ENCODE measurements at regions not wholly inside any gene's neighbourhood (a gene's known extent, or its start where the extent isn't known, plus 50 kb on each side); places are given as distances from the start of the nearest gene placed in this dataset.

DNA sequence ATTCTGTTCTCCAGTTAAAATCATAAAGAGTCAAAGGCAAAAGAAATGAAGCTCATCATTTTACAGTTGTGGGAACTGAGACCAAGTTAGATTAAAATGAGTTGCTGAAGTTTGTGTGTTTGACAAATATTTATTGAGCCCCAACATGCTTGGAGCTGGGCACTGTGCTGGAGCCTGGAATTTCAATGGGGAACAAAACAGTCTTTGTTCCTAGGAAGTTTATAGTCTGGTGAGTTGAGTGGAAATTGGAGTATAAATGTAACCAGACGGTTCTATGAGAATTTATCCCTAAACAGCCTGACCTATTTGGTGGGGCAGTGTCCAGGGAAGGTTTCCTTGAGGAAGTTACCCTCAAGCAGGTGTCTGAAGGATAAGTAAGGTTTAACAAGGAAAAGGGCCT, 294.4 kb downstream of the PRDM2 start:
- H3K36me3 ChIP-seq (ENCODE audit: control insufficient read depth in 2 of 2, extremely low read depth in 1 of 2, insufficient read depth in 2 of 2, low read length in 2 of 2), result no peaks in the 10 kb centered on the region
- H3K27me3 ChIP-seq (ENCODE audit: control insufficient read depth, extremely low read depth, insufficient read depth, low read length), result no peaks in the 10 kb centered on the region
- no peaks in the 10 kb centered on the region for H3K9me3 ChIP-seq (ENCODE audit: control insufficient read depth, low read depth, low read length)
- DNase-seq (ENCODE audit: low read depth, low spot score) (no peak), FAIRE-seq (no peak)
- H3K27ac ChIP-seq (ENCODE audit: control insufficient read depth, insufficient read depth, low read length), result no peak overlapping the region
- H3K9me1 ChIP-seq (ENCODE audit: control insufficient read depth, extremely low read depth, insufficient read depth, low read length), result no peaks in the 10 kb centered on the region
- H3K79me2 ChIP-seq (ENCODE audit: control insufficient read depth, insufficient read depth, low read length), result no peaks in the 10 kb centered on the region
- H3K9ac ChIP-seq (ENCODE audit: control insufficient read depth, extremely low read depth, insufficient read depth, low read length), result no peak overlapping the region
- no peaks in the 10 kb centered on the region for H3K4me1 ChIP-seq (ENCODE audit: control insufficient read depth, extremely low read depth, insufficient read depth, low read length)
- TF ChIP-seq, protein P1, sequence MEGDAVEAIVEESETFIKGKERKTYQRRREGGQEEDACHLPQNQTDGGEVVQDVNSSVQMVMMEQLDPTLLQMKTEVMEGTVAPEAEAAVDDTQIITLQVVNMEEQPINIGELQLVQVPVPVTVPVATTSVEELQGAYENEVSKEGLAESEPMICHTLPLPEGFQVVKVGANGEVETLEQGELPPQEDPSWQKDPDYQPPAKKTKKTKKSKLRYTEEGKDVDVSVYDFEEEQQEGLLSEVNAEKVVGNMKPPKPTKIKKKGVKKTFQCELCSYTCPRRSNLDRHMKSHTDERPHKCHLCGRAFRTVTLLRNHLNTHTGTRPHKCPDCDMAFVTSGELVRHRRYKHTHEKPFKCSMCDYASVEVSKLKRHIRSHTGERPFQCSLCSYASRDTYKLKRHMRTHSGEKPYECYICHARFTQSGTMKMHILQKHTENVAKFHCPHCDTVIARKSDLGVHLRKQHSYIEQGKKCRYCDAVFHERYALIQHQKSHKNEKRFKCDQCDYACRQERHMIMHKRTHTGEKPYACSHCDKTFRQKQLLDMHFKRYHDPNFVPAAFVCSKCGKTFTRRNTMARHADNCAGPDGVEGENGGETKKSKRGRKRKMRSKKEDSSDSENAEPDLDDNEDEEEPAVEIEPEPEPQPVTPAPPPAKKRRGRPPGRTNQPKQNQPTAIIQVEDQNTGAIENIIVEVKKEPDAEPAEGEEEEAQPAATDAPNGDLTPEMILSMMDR (optimal IDR thresholded peaks at IDR 0.05 in 1 of 3, IDR thresholded peaks at IDR 0.05 in 1 of 3, conservative IDR thresholded peaks at IDR 0.05 in 1 of 3; ENCODE audit: extremely low read depth in 1 of 3, insufficient read depth in 2 of 3, low read length in 3 of 3), result no peak
- no peak for TF ChIP-seq EZH2 (IDR thresholded peaks at IDR 0.05; ENCODE audit: low read length)
- H3K4me3 ChIP-seq (ENCODE audit: control insufficient read depth in 2 of 3, extremely low read depth in 1 of 3, insufficient read depth in 2 of 3, low read depth in 1 of 3, low read length in 3 of 3), result no peak overlapping the region
- no peak overlapping the region for H3K4me2 ChIP-seq (ENCODE audit: control insufficient read depth, extremely low read depth, insufficient read depth, low read depth, low read length)
- H2AFZ ChIP-seq (ENCODE audit: control insufficient read depth, low read length), result no peak overlapping the region
- dilution Hi-C loops (cut with MboI; ENCODE audit: extremely low pct_ligation_motif_present, low sequenced_read_pairs), result no loop called here
- H4K20me1 ChIP-seq (ENCODE audit: control insufficient read depth, extremely low read depth, insufficient read depth, low read length), result no peaks in the 10 kb centered on the region

DNA sequence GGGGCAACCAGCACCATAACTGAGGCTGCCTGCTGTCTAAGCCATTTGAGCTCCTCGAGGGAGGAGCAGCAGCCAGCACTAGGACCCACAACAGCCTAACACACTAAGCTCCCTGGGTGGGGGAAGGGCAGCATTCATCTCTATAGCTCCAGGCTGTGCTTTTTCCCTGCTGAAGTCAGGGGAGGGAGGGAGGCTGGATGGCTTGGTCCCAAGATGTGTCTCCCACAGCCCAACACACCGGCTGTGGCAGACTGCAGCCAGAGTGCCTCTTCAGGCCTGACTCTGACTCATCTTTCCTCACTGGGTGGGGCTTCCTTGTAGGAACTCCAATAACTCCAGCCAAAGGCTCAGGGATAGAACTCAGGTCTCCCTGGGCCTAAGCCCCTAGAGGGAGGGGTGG, 296.3 kb downstream of the PRDM2 start:
- FAIRE-seq (peak; percentile 34), DNase-seq (ENCODE audit: low read depth, low spot score) (no peak)
- Histone ChIP-seq H3K9ac (ENCODE audit: control insufficient read depth, extremely low read depth, insufficient read depth, low read length) (no peak overlapping the region), H3K4me2 (ENCODE audit: control insufficient read depth, extremely low read depth, insufficient read depth, low read depth, low read length) (no peak overlapping the region), H3K4me3 (ENCODE audit: control insufficient read depth in 2 of 3, extremely low read depth in 1 of 3, insufficient read depth in 2 of 3, low read depth in 1 of 3, low read length in 3 of 3) (no peak overlapping the region), H3K4me1 (ENCODE audit: control insufficient read depth, extremely low read depth, insufficient read depth, low read length) (no peaks in the 10 kb centered on the region), H3K36me3 (ENCODE audit: control insufficient read depth in 2 of 2, extremely low read depth in 1 of 2, insufficient read depth in 2 of 2, low read length in 2 of 2) (no peaks in the 10 kb centered on the region), H2AFZ (ENCODE audit: control insufficient read depth, low read length) (no peak overlapping the region), H3K79me2 (ENCODE audit: control insufficient read depth, insufficient read depth, low read length) (no peaks in the 10 kb centered on the region), H3K9me1 (ENCODE audit: control insufficient read depth, extremely low read depth, insufficient read depth, low read length) (no peaks in the 10 kb centered on the region), H4K20me1 (ENCODE audit: control insufficient read depth, extremely low read depth, insufficient read depth, low read length) (no peaks in the 10 kb centered on the region), H3K27ac (ENCODE audit: control insufficient read depth, insufficient read depth, low read length) (no peak overlapping the region), H3K9me3 (ENCODE audit: control insufficient read depth, low read depth, low read length) (no peaks in the 10 kb centered on the region), H3K27me3 (ENCODE audit: control insufficient read depth, extremely low read depth, insufficient read depth, low read length) (no peaks in the 10 kb centered on the region)
- dilution Hi-C loops (cut with MboI; ENCODE audit: extremely low pct_ligation_motif_present, low sequenced_read_pairs), result no loop called here
- TF ChIP-seq, protein P1 (optimal IDR thresholded peaks at IDR 0.05 in 1 of 3, IDR thresholded peaks at IDR 0.05 in 1 of 3, conservative IDR thresholded peaks at IDR 0.05 in 1 of 3; ENCODE audit: extremely low read depth in 1 of 3, insufficient read depth in 2 of 3, low read length in 3 of 3), result no peak
- no peak for TF ChIP-seq EZH2 (IDR thresholded peaks at IDR 0.05; ENCODE audit: low read length)
